NCI-H2029 treated with DMSO at 0.1 percent for 48 hours (cell line): ENCODE measurements at regions not wholly inside any gene's neighbourhood (a gene's known extent, or its start where the extent isn't known, plus 50 kb on each side); places are given as distances from the start of the nearest gene placed in this dataset.
"Not testable (repeated sequence)": the region's sequence is repeated elsewhere in the genome, so short reads cannot be mapped to it uniquely, and the experiment has no call there.

Source experiments
- DNase-seq: peaks from one replicate; lab custom pipeline; 2025; lab: John Stamatoyannopoulos, UW

DNA sequence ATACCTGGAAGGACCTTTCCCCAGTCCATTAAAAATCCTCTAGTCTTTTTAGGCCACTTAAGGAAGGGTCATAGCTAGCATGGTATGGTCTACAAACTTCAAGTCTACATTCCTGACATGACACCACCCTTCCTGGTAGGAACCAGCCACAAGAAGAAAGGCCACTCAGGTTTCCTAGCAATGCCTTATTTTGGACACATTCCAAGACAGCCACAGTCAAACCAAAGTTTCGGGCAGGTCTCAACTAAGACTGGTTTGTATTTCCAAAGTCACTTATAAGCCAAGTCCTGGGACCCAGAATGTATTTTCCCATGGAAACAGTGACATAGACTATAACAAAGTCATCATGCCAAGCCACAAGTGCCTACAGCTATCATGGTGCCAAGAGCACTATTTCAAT lies 50.6 kb upstream of the SLC44A3 start:
- DNase-seq, result no peak

DNA sequence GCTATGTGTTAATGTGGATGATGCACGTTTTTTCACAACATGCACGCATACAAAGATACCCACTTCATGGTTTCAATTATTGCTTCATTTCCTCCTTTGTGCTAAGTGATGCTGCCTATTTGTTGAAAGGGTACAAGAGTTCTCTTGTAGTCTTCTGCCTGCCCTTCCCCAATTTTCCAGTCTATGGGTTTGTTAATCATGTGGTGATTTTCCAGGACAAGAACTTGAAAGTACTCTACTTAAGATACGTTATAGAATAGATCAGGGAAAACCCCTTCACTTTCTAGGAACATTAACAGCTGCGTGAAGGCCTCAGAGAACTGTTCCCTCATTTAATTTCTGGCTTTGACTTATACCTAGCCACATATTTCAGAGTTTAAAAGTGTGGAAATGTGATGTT lies 52.1 kb upstream of the SLC44A3 start:
- no peak for DNase-seq

DNA sequence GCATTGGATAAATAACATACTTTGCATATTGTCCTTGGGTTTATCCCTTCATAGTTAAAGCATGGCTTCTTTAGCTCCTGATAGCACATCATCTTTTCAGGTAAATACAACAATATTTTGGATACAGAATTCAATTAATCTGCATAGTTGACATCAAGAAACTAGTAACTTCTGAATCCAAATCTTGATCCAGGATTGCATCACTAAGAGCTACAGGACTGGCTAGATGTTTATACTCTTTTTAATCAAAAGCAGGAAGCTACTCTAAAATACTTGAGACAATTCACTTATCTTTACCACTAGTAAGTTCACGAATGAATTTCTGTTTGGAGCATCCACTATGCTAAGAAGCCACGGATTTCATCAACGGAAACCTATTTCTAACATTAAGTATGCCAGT lies 54.2 kb upstream of the SLC44A3 start:
- no peak for DNase-seq

DNA sequence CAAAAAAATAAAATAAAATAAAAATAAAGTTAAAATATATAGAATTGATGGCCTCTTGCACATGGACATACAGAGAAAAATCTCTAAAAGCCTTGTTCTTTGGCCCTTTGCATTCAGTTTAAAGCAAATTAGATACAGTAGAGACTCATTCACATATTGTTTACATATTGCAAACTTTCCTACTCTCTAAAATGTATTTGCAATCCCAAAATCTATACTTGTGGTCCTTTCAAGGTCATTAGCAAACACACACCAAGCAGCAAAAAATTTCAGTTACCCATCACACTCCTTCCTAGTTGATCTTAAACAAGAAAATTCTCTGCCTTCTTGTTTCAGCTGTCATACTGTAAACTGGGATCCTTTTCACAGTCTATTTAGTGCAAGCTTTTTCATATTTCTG lies 61.0 kb upstream of the SLC44A3 start:
- DNase-seq, result no peak

DNA sequence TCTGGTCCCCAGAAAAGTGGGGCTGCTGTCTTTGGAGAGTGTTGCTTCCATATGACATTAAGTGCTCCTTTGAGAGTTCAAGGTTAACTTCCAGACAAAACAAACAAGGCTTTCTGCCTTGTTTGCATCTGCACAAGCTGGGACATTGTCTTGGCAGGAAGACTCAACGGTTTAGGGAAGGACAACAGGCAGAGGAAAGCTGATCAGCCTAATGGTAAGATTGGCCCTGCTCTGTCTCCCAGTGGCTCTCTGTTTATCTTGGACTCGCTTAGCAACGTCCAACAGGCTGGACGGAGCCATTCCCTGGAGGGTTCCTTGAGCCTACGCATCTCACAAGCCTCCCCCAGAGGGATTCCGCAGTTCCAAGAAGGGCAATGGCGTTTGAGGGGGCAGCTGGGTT lies 62.2 kb upstream of the SLC44A3 start:
- no peak for DNase-seq

DNA sequence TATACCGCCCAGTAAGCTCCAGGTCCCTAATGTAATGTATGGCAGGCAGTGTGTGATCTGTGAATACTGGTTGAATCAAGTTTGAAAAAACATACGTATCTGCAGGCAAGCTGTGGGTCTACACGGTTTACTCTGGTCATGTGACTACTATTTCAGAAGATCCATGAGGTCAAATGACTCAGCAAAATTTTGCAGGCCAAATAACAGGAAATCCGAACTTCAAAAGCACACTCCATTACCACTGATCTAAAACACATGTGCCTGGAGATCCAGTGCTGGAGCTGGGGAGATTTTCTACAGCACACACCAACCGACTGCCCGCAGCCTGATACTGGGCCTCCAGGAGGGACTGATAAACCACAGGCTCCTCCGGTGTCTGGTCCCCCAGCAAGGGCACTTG lies 64.5 kb upstream of the SLC44A3 start:
- no peak for DNase-seq

DNA sequence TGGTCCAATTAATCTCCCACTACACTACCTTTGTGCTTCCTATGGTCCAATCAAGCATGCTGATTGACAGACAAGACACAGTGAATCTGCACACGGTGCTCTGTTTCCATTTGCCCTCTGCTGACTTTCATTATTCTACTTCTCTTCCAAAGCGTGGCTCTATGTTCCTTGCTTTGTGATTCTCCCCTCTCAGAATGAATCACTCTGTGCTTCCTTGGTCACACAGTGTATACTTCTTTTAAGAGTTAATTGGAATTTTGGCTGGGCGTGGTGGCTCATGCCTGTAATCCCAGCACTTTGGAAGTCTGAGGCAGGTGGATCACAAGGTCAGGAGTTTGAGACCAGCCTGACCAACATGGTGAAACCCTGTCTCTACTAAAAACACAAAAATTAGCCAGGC lies 65.1 kb upstream of the SLC44A3 start:
- not testable (repeated sequence) for DNase-seq

DNA sequence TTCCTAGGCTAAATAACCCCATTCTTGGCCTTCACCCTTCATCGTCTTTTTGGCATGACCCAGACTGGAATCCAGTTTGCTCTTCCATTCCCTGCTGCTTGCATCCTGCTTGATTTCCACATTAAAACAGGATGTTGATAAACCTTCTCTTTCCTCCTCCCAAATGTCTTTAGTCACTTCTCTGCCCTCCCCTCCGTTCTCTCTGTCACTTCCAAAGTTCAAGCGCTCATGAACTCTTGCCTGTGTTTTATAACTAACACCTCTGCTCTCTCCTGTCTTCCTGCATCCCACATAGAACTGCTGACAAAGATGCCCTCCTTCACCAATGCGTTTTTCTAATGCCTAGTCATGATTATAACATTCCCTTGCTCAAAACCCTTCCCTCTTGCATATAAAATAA lies 65.6 kb upstream of the SLC44A3 start:
- no peak for DNase-seq

DNA sequence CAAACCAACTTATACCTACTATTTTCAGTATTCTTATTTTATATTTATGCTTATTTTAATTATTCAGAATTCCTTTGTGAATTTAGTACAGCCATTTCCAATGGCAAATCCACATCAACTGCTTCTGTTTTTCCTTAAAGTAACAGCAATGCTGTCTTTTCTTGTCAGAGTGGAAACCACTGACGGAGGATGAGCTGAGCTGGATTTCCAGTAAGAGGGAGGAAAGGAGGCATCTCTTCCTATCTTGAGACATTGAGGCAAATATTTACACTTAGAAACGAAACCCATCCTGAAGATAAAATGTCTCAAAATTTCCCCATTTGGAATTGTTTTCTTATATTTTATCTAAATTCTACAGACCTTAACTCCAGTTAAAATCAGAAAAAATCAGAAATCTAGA lies 66.1 kb upstream of the SLC44A3 start:
- no peak for DNase-seq

DNA sequence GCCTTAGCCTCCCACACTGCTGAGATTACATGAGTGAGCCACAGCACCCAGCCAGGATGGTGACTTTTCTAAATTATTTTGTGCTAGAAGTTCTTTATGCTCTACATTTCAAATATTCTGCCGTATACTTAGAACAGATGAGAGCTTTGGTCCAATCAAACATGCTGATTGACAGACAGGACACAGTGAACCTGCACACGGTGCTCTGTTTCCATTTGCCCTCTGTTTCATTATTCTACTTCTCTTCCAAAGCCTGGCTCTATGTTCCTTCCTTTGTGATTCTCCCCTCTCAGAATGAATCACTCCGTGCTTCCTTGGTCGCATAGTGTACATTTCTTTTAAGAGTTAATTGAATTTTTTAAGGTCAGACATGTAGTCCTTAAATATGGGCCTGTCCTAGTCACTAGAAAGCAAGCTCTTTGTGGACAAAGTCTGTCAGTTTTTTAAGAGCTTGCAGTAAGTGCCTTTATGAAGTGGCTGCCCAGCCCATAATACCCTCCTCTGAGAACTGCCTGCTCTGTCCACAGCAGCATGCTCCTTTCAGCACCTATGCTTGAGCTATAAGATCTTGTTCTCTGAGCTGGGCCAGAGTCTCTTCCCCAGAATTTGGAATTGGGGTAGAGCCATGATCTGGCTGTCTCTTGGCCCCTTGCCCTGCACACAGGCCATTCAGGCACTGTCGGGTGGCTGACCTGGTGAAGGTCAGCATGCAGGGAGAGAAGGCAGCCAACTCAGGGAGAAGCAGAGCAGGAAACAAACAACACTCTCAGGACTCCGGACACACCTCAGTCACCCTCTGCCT lies 66.8 kb upstream of the SLC44A3 start:
- DNase-seq, result peak; percentile 50

DNA sequence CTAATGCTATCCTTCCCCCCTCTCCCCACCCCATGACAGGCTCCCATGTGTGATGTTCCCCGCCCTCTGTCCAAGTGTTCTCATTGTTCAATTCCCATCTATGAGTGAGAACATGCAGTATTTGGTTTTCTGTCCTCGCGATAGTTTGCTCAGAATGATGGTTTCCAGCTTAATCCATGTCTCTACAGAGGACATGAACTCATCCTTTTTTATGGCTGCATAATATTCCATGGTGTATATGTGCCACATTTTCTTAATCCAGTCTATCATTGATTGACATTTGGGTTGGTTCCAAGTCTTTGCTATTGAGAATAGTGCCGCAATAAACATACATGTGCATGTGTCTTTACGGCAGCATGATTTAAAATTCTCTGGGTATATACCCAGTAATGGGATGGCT lies 68.7 kb upstream of the SLC44A3 start:
- DNase-seq, result not testable (repeated sequence)

DNA sequence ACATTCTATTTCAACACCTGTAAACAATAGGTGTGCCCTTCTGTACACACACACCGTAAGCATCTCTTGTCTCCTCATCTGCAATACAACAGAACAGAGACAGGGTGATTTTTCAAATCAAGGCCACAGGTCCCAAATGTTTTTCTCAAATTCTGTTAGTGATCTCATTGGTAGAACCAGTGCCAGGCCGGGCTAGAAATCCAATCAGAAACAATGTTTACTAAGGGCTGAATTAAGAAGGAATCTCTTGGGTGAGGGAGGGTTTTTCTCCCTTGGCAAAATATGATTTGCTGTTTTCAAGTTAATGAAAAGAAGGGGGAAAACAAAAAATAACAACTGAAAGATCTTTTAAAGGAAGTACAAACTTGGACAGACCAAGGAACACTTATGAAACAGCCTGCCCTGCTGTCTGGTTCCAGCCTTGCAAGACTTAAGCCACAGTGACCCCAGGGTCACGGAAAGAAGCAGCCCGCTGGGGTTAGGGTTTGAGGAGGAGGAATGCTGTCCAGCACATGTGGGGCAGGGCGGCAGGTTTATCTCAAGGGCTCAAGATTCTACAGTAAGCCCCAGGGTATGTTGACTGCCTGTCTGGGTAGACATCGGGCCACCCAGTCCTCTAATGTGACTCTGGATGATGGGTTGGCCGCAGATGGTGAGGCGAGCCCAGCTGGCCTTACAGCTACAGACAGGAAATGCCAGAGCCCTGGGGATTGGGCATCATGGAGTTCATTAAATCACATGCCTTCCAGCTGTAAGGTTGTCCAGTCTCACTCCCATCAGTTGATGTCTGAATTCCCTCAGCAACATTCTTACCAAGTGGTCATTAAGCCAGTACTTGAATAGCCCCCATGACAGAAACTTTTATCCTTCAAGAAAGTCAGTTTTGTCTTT lies 73.3 kb upstream of the SLC44A3 start:
- DNase-seq, result no peak

DNA sequence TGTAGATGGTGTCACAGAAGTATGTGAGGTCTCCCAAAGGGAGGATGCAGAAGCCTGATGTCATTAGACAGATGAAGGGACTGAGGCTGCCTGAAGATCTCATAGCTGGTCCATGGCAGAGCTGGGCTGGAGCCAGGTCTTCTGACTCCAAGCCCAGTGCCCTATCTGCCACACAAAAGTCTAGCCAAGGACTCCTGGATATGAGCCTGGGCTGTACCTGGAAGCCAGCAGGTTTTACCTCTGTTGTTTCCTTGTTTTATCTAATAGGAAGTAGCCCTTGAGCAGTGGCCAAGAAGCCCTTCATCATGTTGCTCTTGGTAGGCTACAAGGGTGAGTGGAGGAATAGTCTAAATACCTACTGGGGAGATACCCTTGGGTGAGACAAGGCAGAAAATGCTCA lies 74.4 kb upstream of the SLC44A3 start:
- no peak for DNase-seq

DNA sequence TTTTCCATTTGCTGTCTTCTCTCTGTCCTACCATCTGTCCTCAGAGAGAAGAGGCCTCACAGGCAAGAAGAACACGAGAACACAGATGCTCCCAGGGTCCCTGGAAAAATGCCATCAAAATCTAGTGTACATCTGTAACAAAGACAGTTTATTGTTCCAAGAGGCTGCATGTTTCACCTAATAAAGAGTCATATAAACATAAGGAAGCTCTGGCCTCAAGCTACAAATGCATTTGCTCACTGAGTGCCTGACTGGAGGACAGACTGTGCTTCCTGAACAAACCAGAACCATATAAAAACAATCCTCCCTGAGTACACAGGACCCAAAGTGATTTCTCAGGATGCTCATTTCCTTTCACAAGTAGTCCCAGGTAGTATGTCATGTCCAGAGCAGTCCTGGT lies 76.3 kb upstream of the SLC44A3 start:
- DNase-seq, result no peak

DNA sequence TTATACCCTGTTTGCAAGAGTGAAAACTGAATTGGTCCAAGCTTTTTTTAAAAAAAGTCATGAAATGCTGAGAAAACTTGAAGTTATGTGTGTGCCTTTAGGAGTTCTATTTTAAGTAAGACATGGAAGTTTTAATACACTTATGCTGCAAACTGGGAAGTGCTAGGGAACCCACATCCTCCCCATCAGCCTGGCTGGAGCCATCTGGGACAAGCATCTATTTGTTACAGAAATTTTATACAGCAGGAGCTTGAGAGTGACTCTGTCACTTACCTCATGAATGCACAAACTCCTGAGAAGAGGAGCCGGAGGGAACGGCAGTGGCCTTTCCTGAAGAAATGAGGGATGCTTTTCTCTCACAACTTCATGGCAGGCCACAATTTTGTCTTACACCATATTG lies 78.2 kb upstream of the SLC44A3 start:
- no peak for DNase-seq

DNA sequence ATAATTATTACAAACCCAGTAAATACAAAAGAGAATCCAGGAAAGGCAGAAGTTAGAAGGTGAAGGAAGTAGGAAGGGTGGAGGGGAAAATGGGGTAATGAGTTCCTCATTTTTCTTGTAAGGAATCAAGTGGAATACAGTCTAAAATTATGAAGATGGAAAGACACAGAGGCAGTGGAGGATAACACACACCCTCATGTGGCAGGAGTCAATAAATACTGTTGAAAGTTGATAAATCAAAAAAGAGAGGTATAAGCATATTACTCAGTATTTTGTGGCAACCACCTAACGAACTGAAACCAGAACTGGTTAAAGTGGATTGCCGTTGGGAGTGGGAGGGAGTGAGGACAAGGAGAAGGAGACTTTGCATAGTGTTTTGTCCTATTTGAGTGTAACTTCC lies 78.6 kb upstream of the SLC44A3 start:
- DNase-seq, result no peak

DNA sequence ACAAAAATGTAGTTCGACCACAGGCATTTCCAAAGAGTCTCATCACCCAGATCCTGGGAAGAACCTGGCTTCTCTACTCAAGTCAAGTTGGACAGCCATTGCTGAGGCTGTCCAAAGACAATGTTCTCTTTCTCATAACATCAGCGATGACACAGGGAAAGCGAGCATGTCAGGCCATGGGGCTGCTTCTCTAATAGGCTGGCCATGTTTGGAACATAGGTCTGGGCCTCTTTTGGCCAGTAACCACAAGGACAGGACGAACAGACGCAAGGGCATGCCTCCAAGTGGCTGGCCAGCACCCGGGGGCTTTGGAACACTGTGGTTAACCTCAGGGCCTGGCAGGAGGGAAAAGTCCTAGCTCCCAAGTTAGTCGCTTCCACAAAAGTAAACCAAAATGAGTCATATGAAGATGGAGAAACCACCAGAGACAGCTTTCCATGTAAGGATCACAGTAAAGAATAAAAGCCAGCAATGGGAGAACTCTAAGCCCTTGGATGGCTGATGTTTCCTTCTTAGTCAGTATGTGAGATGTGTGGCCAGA lies 80.6 kb upstream of the SLC44A3 start:
- DNase-seq, result no peak

DNA sequence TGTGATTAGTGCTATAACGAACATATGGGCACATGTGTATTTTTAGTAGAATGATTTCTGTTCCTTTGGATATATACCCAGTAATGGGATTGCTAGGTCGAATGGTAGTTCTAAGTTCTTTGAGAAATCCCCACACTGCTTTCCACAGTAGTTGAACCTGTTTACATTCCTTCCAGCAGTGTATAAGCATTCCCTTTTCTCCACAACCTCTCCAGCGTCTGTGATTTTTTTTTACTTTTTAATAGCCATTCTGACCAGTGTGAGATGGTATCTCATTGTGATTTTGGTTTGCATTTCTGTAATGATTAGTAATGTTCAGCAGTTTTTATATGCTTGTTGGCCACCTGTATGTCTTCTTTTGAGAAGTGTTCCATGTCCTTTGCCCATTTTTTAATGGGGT lies 81.8 kb upstream of the SLC44A3 start:
- no peak for DNase-seq

DNA sequence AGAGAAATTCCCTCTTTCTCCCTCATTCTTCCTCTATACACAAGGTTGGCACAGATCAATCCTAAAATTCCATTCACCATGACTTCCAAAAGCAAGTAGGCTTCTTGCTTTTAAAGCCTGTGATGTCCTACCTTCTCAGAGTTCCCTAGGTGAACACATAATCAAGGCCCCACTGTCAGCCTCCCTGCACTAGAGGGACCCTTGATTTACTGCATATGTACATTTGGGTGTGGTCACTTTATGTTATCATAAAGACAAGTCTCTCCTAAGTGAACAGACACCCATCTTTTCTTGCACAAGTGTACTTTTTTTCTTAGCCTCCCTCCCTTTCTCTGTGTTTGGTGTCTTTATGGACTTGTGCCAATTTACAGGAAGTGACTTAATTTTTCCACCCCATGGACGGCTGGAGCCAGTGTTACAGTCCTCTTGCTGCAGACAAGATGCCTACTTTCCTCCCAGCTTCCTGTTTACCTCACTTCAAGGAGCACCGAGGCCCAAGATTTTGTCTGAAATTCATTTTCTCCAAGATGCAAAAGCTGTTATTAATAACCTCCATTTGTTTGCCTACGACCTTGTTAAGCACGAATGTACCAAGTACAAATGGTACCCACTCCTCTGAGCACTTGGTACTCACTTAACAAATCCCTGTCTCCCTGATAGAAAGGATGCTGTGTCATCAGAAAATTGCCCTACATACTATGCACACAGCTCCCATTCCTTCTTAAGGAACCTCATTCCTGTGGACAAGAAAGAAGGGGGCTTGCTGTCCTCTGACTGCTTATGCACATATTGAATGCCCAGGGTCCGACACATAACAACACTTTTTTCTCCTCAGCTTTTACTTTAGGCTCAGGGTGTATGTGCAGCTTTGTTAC lies 82.8 kb upstream of the SLC44A3 start:
- DNase-seq, result no peak

DNA sequence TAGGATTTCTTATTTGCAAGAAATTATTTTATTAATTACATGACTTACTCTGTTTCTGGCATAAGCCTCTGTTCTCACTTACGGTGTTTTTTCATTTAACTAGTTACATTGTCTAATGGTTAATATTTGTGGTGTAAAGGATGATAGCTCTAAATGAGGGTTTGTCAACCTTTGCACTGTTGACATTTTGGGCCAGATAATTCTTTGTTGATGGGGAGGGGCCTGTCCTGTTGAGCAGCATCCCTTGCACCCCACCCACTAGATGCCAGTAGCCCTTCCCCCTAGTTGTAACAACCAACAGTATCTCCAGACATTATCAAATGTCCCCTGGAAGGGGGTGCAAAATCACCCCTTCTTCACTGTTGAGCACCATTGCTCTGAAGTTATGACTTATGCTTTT lies 83.6 kb upstream of the SLC44A3 start:
- no peak for DNase-seq

DNA sequence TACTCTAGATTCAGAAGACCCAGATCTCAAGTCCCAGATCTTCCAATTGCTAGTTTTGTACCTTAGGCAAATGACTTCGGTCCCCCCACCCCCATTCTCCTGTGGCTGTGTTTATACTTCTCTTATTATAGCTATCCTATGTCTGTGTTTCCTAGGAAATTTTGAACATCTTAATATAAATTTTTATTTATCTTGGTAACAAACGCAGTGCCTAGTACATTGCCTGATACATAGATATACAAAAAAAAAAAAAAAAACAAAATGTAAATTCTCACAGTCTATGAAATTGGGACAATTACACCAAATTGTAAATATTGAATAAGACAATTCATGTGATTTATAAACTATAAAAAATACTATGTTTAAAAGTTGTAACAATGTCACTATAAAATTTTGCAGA lies 84.1 kb upstream of the SLC44A3 start:
- DNase-seq, result no peak
